Fibroblast of gingiva (primary cell): ENCODE measurements at regions not wholly inside any gene's neighbourhood (a gene's known extent, or its start where the extent isn't known, plus 50 kb on each side); places are given as distances from the start of the nearest gene placed in this dataset.

Experiments
- DNase-seq: peaks from one replicate; pipeline ENCODE4 v3.0.0-alpha.2; 2011; ENCODE audit warnings: low read depth

DNA sequence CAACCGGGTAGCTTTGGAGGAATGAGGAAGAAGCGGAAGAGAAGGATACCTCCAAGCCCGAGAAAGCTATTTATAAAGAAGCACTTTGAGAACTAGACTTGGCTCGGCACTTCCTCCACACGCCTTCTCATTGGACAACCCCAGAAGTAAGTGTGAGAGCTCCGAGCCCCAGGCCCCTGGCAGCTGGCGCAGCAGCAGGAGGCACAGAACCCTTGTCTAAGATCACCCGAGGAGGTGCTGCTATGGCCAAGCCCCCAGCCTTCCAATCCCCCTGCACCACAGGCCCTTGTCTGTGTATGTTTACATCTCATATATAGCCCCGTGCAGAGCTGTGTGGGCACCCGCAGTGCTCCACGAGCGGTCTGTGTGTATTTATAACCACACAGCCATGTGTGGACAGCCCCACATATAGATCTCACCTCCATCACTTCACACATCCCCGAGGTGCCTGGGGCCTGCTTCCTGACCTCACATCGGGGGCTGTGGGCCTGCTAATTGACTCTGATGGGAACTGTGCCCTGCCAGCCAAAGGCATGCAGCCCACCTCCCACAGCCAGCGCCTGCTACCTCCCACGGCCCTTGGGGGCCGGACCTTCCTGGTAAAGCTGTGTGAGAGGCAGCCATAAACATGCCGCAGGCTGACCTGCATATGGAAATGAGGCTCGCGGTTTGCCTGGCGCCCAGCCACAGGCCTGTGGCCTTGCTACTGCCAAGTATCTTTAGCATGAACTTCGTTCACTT is 96.1 kb downstream of the C17orf67 start:
- DNase-seq = peak; percentile 43

GRCh38 chr17:56739376-56739775 is 94.3 kb downstream of the C17orf67 start:
- no peak for DNase-seq

DNA sequence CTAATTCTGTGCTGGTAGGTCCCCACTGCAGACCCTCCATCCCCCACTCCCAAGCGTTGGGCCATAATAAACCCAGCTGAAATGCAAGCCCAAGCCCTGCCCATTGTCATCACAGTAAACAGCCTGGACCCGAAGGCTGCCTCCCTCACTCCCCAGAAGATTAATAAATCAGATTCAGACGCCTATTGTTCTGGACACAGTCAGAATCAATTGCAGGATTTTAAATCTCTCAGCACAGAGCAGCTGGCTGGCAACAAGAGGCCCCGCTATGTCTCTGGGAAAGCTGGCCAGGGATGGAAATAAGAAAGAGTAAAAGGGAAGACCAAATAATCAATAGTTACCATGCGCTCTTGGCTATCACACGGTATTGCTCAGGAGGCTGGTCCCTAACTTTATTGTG is 93.9 kb downstream of the C17orf67 start:
- DNase-seq = no peak

- no peak for DNase-seq
Observed at GRCh38 chr17:56740481-56740880, 93.2 kb downstream of the C17orf67 start.
